CD14-positive monocyte (primary cell): ENCODE measurements at regions not wholly inside any gene's neighbourhood (a gene's known extent, or its start where the extent isn't known, plus 50 kb on each side); places are given as distances from the start of the nearest gene placed in this dataset.

Source experiments
- DNase-seq, 3 donors: peaks; one replicate each; pipeline ENCODE4 v3.0.0-alpha.2; 2011 to 2022
- H2AFZ ChIP-seq: 2 replicates; pipeline ENCODE4 v1.6.0; 2012; ENCODE audit warnings: mild to moderate bottlenecking, low read depth, low read length, inconsistent platforms; ENCODE audit not compliant: insufficient read depth, poor library complexity, severe bottlenecking
- H3K27ac ChIP-seq, 2 donors: 1 replicate in 1 of 2; 2 replicates in 1 of 2; pipeline ENCODE4 v1.5.1; 2012 to 2013; ENCODE audit warnings: low read length in 2 of 2, control low read depth in 1 of 2, inconsistent platforms in 1 of 2, low read depth in 1 of 2, mild to moderate bottlenecking in 1 of 2
- H3K27me3 ChIP-seq, 2 donors: one replicate each; pipeline versions ENCODE4 v1.6.0 to v1.6.1; 2011 to 2013; ENCODE audit warnings: low read length in 2 of 2; ENCODE audit not compliant: control insufficient read depth in 2 of 2, insufficient read depth in 2 of 2
- H3K36me3 ChIP-seq, 2 donors: replicated peaks in 1 of 2; 1 replicate in 1 of 2; 2 replicates in 1 of 2; pipeline versions ENCODE4 v1.5.1 to v1.6.1; 2012 to 2013; ENCODE audit warnings: low read length in 2 of 2, control low read depth in 1 of 2, inconsistent platforms in 1 of 2, mild to moderate bottlenecking in 1 of 2; ENCODE audit not compliant: insufficient read depth in 2 of 2, control insufficient read depth in 1 of 2
- H3K4me1 ChIP-seq, 2 donors: 1 replicate in 1 of 2; 2 replicates in 1 of 2; pipeline versions ENCODE4 v1.5.1 to v1.6.1; 2012 to 2013; ENCODE audit warnings: low read length in 2 of 2, control low read depth in 1 of 2, inconsistent platforms in 1 of 2, mild to moderate bottlenecking in 1 of 2, moderate library complexity in 1 of 2; ENCODE audit not compliant: insufficient read depth in 2 of 2, control insufficient read depth in 1 of 2
- H3K4me2 ChIP-seq: replicated peaks from 2 replicates; pipeline ENCODE3; 2012; ENCODE audit warnings: low read length, moderate library complexity, mild to moderate bottlenecking; ENCODE audit not compliant: poor library complexity, severe bottlenecking; ENCODE audit errors: extremely low read depth
- H3K4me3 ChIP-seq, 3 experiments: fragments of 200-600 bp in 1 of 3; sonication (generic) in 1 of 3; replicated peaks in 1 of 3; 1 replicate in 2 of 3; 2 replicates in 1 of 3; pipeline ENCODE4 v1.5.1; 2011 to 2013; ENCODE audit warnings: low read length in 3 of 3, mild to moderate bottlenecking in 3 of 3, control low read depth in 2 of 3, low read depth in 2 of 3, inconsistent platforms in 1 of 3, moderate library complexity in 1 of 3
- H3K79me2 ChIP-seq: 2 replicates; pipeline ENCODE4 v1.6.0; 2012; ENCODE audit warnings: mild to moderate bottlenecking, control low read depth, inconsistent platforms, low read length, moderate library complexity; ENCODE audit not compliant: insufficient read depth
- H3K9ac ChIP-seq: 2 replicates; pipeline ENCODE4 v1.6.0; 2017; ENCODE audit warnings: low read length, mild to moderate bottlenecking; ENCODE audit not compliant: insufficient read depth, poor library complexity, severe bottlenecking
- H3K9me3 ChIP-seq, 2 donors: replicated peaks in 1 of 2; 1 replicate in 1 of 2; 2 replicates in 1 of 2; pipeline versions ENCODE4 v1.5.1 to v1.6.1; 2012 to 2013; ENCODE audit warnings: low read length in 2 of 2, control low read depth in 1 of 2; ENCODE audit not compliant: control insufficient read depth in 1 of 2, insufficient read depth in 1 of 2
- H4K20me1 ChIP-seq: 2 replicates; pipeline ENCODE4 v1.6.0; 2012; ENCODE audit warnings: mild to moderate bottlenecking, low read length, control low read depth, moderate library complexity; ENCODE audit not compliant: insufficient read depth
- H3K27ac Mint-ChIP-seq, 7 donors: one replicate each; pipeline ENCODE4 v1.8.0; 2020; ENCODE audit warnings: mild to moderate bottlenecking in 7 of 7, mixed read lengths in 7 of 7, moderate library complexity in 6 of 7, inconsistent platforms in 2 of 7
- H3K27me3 Mint-ChIP-seq, 3 donors: one replicate each; pipeline ENCODE4 v1.8.0; 2021 to 2022; ENCODE audit warnings: low read depth in 3 of 3, mild to moderate bottlenecking in 3 of 3, mixed read lengths in 3 of 3, moderate library complexity in 3 of 3, inconsistent platforms in 1 of 3
- H3K36me3 Mint-ChIP-seq, 2 donors: one replicate each; pipeline ENCODE4 v1.8.0; 2020; ENCODE audit warnings: mixed read lengths in 2 of 2, inconsistent platforms in 1 of 2, mild to moderate bottlenecking in 1 of 2
- H3K4me1 Mint-ChIP-seq: one replicate; pipeline ENCODE4 v1.8.0; 2020; ENCODE audit warnings: mild to moderate bottlenecking, mixed read lengths
- H3K4me3 Mint-ChIP-seq, 2 donors: one replicate each; pipeline ENCODE4 v1.8.0; 2020; ENCODE audit warnings: mild to moderate bottlenecking in 2 of 2, mixed read lengths in 2 of 2, moderate library complexity in 1 of 2
- H3K9me3 Mint-ChIP-seq, 7 donors: one replicate each; pipeline ENCODE4 v1.8.0; 2020 to 2022; ENCODE audit warnings: mixed read lengths in 7 of 7, mild to moderate bottlenecking in 6 of 7, moderate library complexity in 6 of 7, inconsistent platforms in 2 of 7
- WGBS: methylation state at CpG from one replicate; pipeline ENCODE4 v1.1.5; 2013; ENCODE audit warnings: missing lambda C conversion rate; ENCODE audit not compliant: insufficient coverage; 5-methylcytosine and 5-hydroxymethylcytosine counted together
- intact Hi-C, 2 donors: fragments of 100-400 bp; cut with micrococcal nuclease; formaldehyde crosslinking; loops; one replicate each; pipeline versions ENCODE4 v1.15.0 to v1.15.1; 2023
- TF ChIP-seq, protein P1 (sequence below): fragments of 200-600 bp; IDR thresholded peaks from one replicate; pipeline ENCODE4 v1.8.0; 2022; ENCODE audit warnings: antibody characterized with exemption, mild to moderate bottlenecking

DNA sequence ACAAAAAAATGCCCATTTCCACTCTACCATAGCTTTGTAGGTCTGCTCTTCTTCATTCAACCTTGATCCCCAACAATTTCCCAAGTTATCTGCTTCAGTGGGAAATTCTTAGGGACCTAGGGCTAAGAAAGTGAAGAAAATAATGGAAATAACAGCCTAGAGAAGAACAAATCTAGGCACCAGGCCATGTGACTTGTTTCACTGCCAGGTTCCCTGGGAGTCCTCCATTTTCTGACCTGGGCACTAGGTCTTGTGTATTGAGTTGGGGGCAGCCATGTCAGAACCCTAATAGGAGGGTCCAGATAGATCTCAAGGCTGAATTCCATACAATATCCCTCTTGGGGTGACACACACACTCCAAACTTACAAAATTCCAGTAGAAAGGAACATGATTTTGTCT is 194.6 kb upstream of the STK26 start:
- H3K9me3 ChIP-seq, result no peaks in the 10 kb centered on the region
- H3K4me2 ChIP-seq, result no peak overlapping the region
- no peak overlapping the region for H3K4me3 Mint-ChIP-seq
- no peak overlapping the region for H3K9ac ChIP-seq
- no peak overlapping the region for H2AFZ ChIP-seq
- H4K20me1 ChIP-seq, result no peaks in the 10 kb centered on the region
- peaks cover 15 to 18% of the 10 kb centered on the region in 2 donors for H3K4me1 ChIP-seq
- TF ChIP-seq, protein P1, sequence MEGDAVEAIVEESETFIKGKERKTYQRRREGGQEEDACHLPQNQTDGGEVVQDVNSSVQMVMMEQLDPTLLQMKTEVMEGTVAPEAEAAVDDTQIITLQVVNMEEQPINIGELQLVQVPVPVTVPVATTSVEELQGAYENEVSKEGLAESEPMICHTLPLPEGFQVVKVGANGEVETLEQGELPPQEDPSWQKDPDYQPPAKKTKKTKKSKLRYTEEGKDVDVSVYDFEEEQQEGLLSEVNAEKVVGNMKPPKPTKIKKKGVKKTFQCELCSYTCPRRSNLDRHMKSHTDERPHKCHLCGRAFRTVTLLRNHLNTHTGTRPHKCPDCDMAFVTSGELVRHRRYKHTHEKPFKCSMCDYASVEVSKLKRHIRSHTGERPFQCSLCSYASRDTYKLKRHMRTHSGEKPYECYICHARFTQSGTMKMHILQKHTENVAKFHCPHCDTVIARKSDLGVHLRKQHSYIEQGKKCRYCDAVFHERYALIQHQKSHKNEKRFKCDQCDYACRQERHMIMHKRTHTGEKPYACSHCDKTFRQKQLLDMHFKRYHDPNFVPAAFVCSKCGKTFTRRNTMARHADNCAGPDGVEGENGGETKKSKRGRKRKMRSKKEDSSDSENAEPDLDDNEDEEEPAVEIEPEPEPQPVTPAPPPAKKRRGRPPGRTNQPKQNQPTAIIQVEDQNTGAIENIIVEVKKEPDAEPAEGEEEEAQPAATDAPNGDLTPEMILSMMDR, result no peak
- H3K36me3 ChIP-seq, result no peaks in the 10 kb centered on the region
- no peak overlapping the region for H3K27ac Mint-ChIP-seq
- no peaks in the 10 kb centered on the region for H3K9me3 Mint-ChIP-seq
- H3K27me3 Mint-ChIP-seq, result peaks cover 0 to 34% (median 0%) of the 10 kb centered on the region in 3 donors
- DNase-seq, result no peak
- intact Hi-C loops, result no loop called here
- peaks cover 0 to 50% of the 10 kb centered on the region in 2 donors for H3K27me3 ChIP-seq
- no peak overlapping the region for H3K27ac ChIP-seq
- H3K79me2 ChIP-seq, result no peaks in the 10 kb centered on the region
- no peak overlapping the region for H3K4me3 ChIP-seq
- peaks cover 25% of the 10 kb centered on the region for H3K4me1 Mint-ChIP-seq
- no peaks in the 10 kb centered on the region for H3K36me3 Mint-ChIP-seq

DNA sequence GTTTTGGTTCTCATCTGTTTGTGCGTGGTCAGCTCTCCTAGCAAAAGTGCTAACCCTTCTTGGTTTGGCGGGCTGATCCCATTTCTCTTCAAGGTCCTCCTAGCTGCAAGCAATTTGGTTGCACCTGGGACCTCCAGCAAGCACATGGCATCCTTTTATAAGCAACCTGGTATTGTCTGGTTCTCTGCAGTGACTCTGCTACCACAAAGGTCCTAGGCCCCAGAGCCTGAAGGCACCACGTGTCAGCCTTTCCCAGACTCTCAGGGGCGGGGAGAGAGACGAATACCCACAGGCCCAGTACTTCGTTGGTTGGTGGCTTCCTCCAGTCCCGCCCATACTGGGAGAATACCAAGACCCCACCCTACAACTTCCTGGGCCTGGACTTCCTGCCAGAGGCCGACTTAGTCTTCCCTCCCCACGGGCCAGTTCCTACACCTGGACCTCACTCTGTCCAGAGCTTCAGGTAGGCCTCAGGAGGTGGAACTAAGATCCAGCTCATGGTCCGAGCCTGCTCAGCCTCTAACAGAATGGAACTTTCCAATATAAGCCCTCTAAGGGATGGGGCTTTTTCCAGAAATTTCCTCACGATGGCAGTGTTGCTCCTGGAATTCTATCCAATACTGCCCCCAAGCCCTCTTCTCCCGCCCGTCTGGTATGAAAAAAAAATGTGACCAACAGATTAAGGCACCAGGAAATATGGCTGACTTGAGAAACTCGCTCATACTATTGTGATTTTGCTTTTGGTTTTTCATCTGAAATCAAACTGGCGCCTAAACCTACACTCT is 192.5 kb upstream of the STK26 start:
- Histone ChIP-seq H3K4me2 (peak overlapping the region; percentile 69), H2AFZ (peak overlapping the region; percentile 78), H3K27me3 (peaks cover 0 to 54% of the 10 kb centered on the region in 2 donors), H3K4me3 (peak overlapping the region; percentile 43 to 69 (median 46)), H3K79me2 (no peaks in the 10 kb centered on the region), H3K9me3 (no peaks in the 10 kb centered on the region), H3K36me3 (no peaks in the 10 kb centered on the region), H3K27ac (peak overlapping the region; percentile 34 to 65), H3K4me1 (peaks cover 15 to 18% of the 10 kb centered on the region in 2 donors), H3K9ac (peak overlapping the region; percentile 35), H4K20me1 (no peaks in the 10 kb centered on the region)
- Mint-ChIP-seq H3K27me3 (peaks cover 0 to 33% (median 0%) of the 10 kb centered on the region in 3 donors), H3K27ac (peak overlapping the region; percentile 72 to 91 (median 80)), H3K4me3 (peak overlapping the region; percentile 74 to 86), H3K4me1 (peaks cover 25% of the 10 kb centered on the region), H3K9me3 (no peaks in the 10 kb centered on the region), H3K36me3 (no peaks in the 10 kb centered on the region)
- TF ChIP-seq, protein P1, result peak; percentile 42
- DNase-seq, result peak; percentile 66 to 69 (median 68)
- 0% methylated on average over 1 of the region's 15 CpGs for WGBS
- intact Hi-C loops, result no loop called here
